GM21723 (cell line): ENCODE measurements at regions not wholly inside any gene's neighbourhood (a gene's known extent, or its start where the extent isn't known, plus 50 kb on each side); places are given as distances from the start of the nearest gene placed in this dataset.

ENCODE experiments used
- ATAC-seq: cut with Tn5 transposase; IDR thresholded peaks from one replicate; pipeline ENCODE4 v1.9.1; 2021; ENCODE audit warnings: mild to moderate bottlenecking, moderate library complexity; ENCODE audit not compliant: unreplicated experiment

GRCh38 chr6:74650668-74651067 is 555.2 kb downstream of the COL12A1 start:
- ATAC-seq, result no peak

GRCh38 chr6:74646461-74646860 is 559.4 kb downstream of the COL12A1 start:
- no peak for ATAC-seq

- ATAC-seq, result no peak
These were observed 560.6 kb downstream of the COL12A1 start for GRCh38 chr6:74645108-74645849.

GRCh38 chr6:74642101-74642500 is 563.8 kb downstream of the COL12A1 start:
- no peak for ATAC-seq

GRCh38 chr6:74638412-74638811 is 567.4 kb downstream of the COL12A1 start:
- no peak for ATAC-seq

- ATAC-seq, result no peak
These were observed 573.5 kb downstream of the COL12A1 start for GRCh38 chr6:74632196-74632875.

GRCh38 chr6:74631564-74631963 is 574.3 kb downstream of the COL12A1 start:
- ATAC-seq, result no peak

- no peak for ATAC-seq
These were observed 579.6 kb downstream of the COL12A1 start for GRCh38 chr6:74626288-74626687.

- ATAC-seq, result no peak
These were observed 582.8 kb downstream of the COL12A1 start for GRCh38 chr6:74623027-74623426.

GRCh38 chr6:74611220-74611619 is 594.6 kb downstream of the COL12A1 start:
- no peak for ATAC-seq

- ATAC-seq, result no peak
These were observed 595.5 kb downstream of the COL12A1 start for GRCh38 chr6:74610352-74610751.

GRCh38 chr6:74609871-74610270 is 596.0 kb downstream of the COL12A1 start:
- no peak for ATAC-seq

- ATAC-seq, result no peak
These were observed 597.9 kb downstream of the COL12A1 start for GRCh38 chr6:74607934-74608333.

GRCh38 chr6:74607468-74607867 is 598.4 kb downstream of the COL12A1 start:
- ATAC-seq, result no peak

GRCh38 chr6:74606582-74607071 is 599.2 kb downstream of the COL12A1 start:
- ATAC-seq, result no peak

- ATAC-seq, result no peak
These were observed 599.8 kb downstream of the COL12A1 start for GRCh38 chr6:74605922-74606581.

GRCh38 chr6:74604279-74604678 is 601.6 kb downstream of the COL12A1 start:
- no peak for ATAC-seq

- ATAC-seq, result no peak
These were observed 602.4 kb downstream of the COL12A1 start for GRCh38 chr6:74603322-74604076.

GRCh38 chr6:74602206-74602605 is 603.6 kb downstream of the COL12A1 start:
- ATAC-seq, result no peak

GRCh38 chr6:74598462-74599393 is 607.1 kb downstream of the COL12A1 start:
- peak; percentile 97 for ATAC-seq
